GM18499 (cell line): ENCODE measurements at regions not wholly inside any gene's neighbourhood (a gene's known extent, or its start where the extent isn't known, plus 50 kb on each side); places are given as distances from the start of the nearest gene placed in this dataset.

ENCODE experiments used
- ATAC-seq: cut with Tn5 transposase; IDR thresholded peaks from one replicate; pipeline ENCODE4 v1.9.1; 2021; ENCODE audit warnings: moderate number of reproducible peaks; ENCODE audit not compliant: insufficient read depth, unreplicated experiment

GRCh38 chr14:101704140-101704539 is 57.4 kb upstream of the PPP2R5C start:
- no peak for ATAC-seq

- no peak for ATAC-seq
Observed at GRCh38 chr14:101705733-101706508, 55.6 kb upstream of the PPP2R5C start.

GRCh38 chr14:101706509-101707067 is 54.9 kb upstream of the PPP2R5C start:
- no peak for ATAC-seq

GRCh38 chr14:101707068-101707842 is 54.3 kb upstream of the PPP2R5C start:
- no peak for ATAC-seq

GRCh38 chr14:101707863-101708620 is 53.5 kb upstream of the PPP2R5C start:
- ATAC-seq: no peak

GRCh38 chr14:101708853-101709532 is 52.5 kb upstream of the PPP2R5C start:
- ATAC-seq: no peak

- ATAC-seq: no peak
Observed at GRCh38 chr14:101709533-101709881, 52.0 kb upstream of the PPP2R5C start.

GRCh38 chr14:101709962-101710931 is 51.3 kb upstream of the PPP2R5C start:
- no peak for ATAC-seq

- no peak for ATAC-seq
Observed at GRCh38 chr14:101711041-101711856, 50.3 kb upstream of the PPP2R5C start.
